GOT3 (cell line): ENCODE measurements at regions not wholly inside any gene's neighbourhood (a gene's known extent, or its start where the extent isn't known, plus 50 kb on each side); places are given as distances from the start of the nearest gene placed in this dataset.

ENCODE experiments used
- DNase-seq: peaks from one replicate; lab custom pipeline; 2025; ENCODE audit warnings: mixed read lengths; lab: John Stamatoyannopoulos, UW

- DNase-seq: no peak
Measured at GRCh38 chr6:27052731-27053082, 194.8 kb upstream of the PRSS16 start.

DNA sequence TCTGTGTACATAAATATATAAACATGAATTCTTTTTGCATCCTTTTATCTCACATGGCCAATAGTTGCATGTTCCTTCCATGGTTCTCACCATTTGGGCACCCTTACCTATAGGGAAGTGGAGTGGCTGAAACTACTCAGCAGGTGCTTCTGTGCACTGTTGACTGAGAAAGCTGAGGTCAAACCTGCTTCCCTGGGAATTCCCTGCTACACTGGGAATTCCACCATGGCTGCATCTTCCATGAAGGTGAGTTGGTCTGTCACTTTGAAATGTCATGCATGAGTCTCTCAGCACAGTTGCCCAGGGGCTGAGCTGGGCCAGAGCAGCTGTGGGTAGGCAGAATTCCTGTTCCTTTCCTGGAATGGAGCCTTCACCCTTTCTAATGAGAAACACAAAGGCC lies 193.8 kb upstream of the PRSS16 start:
- DNase-seq: no peak

GRCh38 chr6:27056615-27057014 lies 190.9 kb upstream of the PRSS16 start:
- no peak for DNase-seq

- no peak for DNase-seq
Measured at GRCh38 chr6:27059621-27060425, 187.7 kb upstream of the PRSS16 start.

DNA sequence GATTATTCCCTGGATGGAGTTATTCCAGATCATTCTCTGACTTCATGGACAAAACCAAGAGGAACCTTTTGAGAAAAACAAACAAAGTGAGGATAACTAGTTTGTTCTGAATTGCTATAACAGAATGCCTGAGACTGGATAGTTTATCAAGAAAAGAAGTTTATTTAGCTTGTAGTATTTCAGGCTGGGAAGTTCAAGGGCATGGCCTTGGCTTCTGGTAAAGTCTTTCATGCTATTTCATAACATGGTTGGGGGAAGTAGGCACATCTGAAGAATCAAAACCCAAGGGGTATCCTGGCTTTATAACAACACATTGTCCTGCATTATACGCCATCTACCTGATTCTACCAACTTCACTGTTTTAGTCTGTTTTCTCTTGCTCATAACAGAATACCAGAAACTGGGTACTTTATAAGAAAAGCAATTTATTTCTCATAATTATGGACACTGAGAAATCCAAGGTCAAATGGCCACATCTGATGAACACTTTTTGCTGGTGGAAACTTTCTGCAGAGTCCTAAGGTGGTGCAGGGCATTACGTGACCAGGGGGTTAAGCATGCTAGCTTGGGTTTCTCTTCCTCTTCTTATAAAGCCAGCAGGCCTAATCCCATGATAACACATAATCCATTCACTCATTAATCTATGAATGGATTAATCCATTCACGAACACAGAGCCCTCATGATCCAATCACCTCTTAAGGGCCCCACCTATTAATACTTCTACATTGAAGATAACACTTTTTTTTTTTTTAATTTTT lies 186.1 kb upstream of the PRSS16 start:
- DNase-seq: no peak

DNA sequence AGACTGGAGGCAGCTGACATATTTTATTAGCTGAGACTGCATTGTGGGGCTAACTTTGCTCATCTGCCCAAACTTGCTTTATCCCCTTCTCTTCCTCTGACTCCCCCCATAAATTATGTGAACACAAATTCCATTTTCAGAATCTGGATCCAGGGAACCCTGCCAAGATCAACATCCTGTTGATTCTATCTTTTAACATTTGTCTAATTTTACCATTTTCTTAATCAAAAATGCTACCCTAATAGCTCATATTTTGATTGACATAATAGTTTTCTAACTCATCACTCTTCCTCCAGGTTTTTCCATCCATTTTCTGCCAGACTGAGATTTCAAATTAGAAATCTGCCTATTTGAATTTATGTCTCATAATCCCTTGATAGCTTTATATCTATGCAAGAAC lies 184.7 kb upstream of the PRSS16 start:
- no peak for DNase-seq

DNA sequence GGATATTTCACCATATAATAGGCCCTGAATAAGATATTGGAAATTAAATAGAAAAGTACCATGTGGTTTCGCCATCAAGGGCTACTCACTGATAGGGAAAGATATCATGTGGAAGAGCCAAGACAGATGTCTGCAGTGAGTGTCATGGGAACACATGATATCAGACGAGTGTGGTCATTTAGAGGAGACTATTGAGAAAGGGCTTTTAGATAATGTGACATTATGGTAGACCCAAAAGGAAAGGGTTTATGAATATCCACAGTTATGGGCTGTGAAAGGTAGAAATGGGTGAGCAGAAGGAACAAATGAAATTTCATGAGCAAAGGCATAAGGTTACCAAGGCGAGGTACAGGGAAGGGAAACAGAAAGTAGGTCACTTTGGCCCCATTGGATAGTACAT lies 182.3 kb upstream of the PRSS16 start:
- DNase-seq: no peak

GRCh38 chr6:27066381-27066780 lies 181.1 kb upstream of the PRSS16 start:
- DNase-seq: no peak

DNA sequence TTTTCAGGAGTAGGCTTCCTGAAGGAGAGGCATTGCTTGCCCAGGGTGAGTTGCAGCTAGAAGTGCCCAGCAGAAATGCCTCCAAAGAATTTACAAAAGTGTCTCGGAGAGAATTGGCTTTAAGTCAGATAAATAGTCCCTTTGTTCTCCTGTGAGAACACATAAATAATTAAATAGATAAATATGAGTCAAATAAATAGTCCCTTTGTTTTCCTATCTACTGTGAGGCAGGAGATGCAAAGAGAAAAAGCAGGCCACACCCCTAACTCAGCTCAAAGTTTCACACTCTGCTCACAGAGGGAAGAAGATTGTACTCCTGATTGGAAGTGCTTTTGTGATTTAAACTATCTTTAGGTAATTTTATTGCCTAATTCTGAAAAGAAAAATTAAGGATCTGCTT lies 180.7 kb upstream of the PRSS16 start:
- DNase-seq: no peak

DNA sequence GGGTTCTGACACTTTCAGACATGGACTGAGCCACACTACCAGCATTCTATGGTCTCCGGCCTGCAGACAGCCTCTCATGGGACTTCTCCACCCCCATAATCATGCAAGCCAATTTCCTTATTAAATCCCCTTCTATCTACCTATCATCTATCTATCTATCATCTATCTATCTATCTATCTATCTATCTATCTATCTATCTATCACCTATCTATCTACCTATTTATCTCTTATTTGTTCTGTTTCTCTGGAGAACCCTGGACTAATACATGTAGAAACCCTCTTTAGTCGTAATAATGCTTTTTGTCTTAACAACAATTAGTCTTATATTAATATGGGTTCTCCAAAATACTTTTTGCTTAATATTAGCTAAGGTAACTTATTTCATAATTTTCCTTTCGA lies 174.1 kb upstream of the PRSS16 start:
- DNase-seq: no peak

DNA sequence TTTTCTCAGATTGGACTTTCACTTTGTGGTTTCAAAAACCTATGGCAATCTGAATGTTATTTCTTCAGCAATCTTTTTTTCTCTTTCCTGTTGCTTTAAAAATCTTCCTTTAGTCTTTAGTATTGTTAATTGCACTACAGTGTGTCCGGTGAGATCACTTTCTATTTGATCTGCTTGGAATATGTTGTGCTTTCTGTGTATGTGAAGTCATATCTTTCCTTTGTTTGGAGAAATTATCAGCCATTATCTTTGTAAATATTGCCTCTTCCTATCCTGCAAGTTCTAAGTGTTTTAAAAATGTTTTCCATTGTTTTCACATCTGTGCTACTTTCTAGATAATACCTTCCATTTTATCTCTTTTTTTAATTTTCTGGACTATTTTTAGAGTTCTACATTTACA lies 171.4 kb upstream of the PRSS16 start:
- no peak for DNase-seq

GRCh38 chr6:27078734-27079357 lies 168.7 kb upstream of the PRSS16 start:
- no peak for DNase-seq

DNA sequence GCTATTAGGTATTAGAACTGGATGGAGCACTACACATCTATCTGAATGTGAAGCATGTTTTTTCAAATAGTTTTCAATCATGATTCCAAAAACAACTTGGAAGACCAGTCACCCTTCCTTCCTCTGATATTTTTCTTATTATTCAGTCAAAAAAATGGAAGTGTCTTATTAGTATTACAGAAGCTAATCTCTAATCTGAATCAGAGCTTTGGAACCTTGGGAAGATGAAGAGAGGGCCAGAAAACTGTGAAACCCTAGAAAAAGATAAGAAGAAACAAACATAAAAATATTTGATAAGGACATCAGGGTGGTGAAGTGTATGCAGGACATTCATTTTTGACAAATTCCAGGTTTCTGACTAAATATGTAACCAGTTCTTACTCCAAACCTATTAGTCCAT lies 166.3 kb upstream of the PRSS16 start:
- DNase-seq: no peak

DNA sequence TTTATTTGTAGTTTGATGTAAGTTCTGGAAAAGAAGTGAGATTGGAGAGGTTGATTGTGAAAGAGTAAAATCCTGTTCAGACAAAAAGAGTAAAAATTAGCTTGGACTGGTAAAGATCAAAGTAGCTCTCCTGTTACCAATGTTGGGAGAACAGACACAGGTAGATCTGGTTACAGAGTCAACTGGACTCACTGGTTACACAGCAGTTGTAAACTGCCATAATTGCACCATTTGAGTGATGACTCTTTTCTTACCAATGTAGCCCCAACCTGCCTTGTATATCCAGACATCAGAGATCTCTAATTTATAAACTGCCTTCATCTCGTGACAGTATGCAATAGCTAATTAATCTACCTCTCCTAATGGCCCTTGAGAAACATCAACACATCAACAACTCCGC lies 165.6 kb upstream of the PRSS16 start:
- DNase-seq: no peak

DNA sequence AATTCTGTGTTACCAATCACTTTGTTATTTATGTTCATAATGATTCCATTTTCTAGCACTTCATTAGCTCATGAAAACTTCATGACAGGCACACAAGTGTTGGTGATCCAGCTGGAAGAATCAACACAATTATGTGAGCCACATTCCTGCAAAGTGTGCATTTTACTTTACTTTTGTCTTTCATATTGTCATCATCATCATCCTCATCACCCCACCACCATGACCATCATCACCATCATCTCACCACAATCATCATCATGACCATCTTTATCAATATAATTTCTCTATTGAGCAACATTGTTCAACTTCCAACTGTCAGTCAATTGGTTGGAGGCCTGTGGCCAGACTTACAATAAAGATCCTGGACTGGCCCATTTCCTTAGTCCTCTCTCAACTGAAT lies 159.4 kb upstream of the PRSS16 start:
- DNase-seq: no peak

- no peak for DNase-seq
Measured at GRCh38 chr6:27091661-27092315, 155.7 kb upstream of the PRSS16 start.

DNA sequence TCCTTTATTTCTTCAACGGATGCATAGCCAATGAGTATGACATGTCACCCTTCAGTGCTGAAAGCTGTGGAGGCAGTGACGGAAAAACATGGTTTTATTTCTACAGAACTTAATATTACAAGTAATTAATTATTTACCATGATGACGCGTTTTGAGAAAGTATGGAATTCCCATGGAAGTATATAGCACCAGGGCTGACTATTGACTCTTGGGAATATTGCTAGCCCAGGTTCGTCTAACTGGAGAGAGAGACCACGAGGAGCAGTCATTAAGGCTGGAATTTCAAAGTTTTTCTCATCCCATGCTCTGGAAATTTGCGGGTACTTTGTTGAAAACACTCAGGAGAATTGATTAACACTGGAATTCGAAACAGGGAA lies 155.2 kb upstream of the PRSS16 start:
- no peak for DNase-seq

GRCh38 chr6:27095914-27096313 lies 151.6 kb upstream of the PRSS16 start:
- no peak for DNase-seq

DNA sequence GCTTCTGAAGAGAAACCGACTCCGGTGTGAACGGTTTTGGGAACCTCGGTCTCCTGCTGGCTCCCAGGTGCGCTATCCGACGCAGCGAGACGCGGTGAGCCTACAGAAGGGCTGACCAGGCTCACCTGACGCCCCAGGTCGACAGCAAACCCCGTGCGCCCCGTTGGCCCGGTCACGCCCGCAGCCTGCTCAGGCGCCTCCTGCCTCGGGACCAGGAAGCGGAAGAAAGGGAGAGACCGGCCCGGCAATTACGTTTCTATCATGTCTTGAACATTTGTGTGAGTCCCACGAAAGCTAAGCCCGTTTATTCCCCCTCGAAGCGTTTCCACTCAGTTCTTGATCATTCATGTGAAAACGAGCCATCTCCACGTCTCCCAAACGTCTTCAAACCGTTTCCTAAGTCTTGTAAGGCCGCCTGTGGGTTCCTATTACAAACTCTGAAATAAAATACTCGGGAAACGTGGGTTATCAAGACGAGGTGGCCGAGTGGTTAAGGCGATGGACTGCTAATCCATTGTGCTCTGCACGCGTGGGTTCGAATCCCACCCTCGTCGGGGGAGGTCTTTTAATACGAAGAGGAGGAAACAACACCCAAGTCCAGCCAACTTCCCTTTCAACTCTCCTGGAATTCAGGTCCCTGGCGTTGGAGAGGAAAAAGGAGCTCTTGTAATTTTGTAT lies 150.5 kb upstream of the PRSS16 start:
- DNase-seq: no peak

- no peak for DNase-seq
Measured at GRCh38 chr6:27098956-27099355, 148.5 kb upstream of the PRSS16 start.

DNA sequence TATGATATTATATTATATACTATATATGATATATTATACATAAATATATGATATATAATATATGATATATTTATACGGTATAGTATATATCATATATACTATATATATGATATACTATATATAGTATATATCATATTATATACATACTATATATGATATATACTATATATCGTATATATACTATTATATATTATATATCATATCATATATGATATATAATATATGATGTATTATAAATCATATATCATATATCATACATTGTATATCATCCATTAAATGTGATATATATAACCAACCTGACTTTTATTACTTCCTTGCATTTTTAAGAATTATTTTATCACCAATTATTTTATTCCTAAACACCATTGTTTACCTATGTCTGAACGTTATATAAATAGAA lies 146.6 kb upstream of the PRSS16 start:
- no peak for DNase-seq

DNA sequence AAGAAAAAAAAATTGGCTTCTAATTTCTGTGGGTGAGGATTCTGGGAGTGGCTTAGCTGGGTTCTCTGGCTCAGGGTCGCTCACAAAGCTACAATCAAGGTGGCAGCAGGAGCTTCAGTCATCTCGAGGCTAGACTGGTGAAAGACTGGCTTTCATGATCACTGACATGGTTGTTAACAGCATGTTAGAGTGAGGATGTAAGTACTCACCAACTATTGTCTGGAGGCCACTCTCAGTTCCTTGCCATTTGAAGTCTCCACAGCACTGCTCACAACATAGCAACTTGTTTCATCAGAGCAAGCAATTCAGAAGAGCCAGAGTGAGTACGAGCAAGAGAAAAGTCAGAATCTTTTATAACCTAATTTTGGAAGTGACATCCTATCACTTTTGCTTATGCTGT lies 145.7 kb upstream of the PRSS16 start:
- DNase-seq: no peak
